H9 (cell line): ENCODE measurements at regions not wholly inside any gene's neighbourhood (a gene's known extent, or its start where the extent isn't known, plus 50 kb on each side); places are given as distances from the start of the nearest gene placed in this dataset.

Experiments
- DNase-seq: peaks from one replicate; pipeline ENCODE4 v3.0.0-alpha.2; 2017
- H2AFZ ChIP-seq: one replicate; pipeline ENCODE4 v1.6.1; 2013; ENCODE audit warnings: mild to moderate bottlenecking, low read length, control low read depth, moderate library complexity
- H2AK5ac ChIP-seq: 2 replicates; pipeline ENCODE4 v1.6.1; 2013; ENCODE audit warnings: low read length, control low read depth, mixed read lengths; ENCODE audit not compliant: insufficient read length
- H2BK120ac ChIP-seq: one replicate; pipeline ENCODE4 v1.6.1; 2013; ENCODE audit warnings: low read depth, mild to moderate bottlenecking, low read length, control low read depth, inconsistent platforms; ENCODE audit not compliant: poor library complexity, severe bottlenecking
- H2BK12ac ChIP-seq: 2 replicates; pipeline ENCODE4 v1.6.1; 2013; ENCODE audit warnings: low read length, control low read depth, mixed read lengths, low read depth; ENCODE audit not compliant: insufficient read length
- H2BK15ac ChIP-seq: 2 replicates; pipeline ENCODE4 v1.6.1; 2013; ENCODE audit warnings: low read depth, low read length, control low read depth
- H2BK20ac ChIP-seq: one replicate; pipeline ENCODE4 v1.6.1; 2013; ENCODE audit warnings: low read depth, mild to moderate bottlenecking, low read length, control low read depth, inconsistent platforms; ENCODE audit not compliant: poor library complexity, severe bottlenecking
- H2BK5ac ChIP-seq: 2 replicates; pipeline ENCODE4 v1.6.1; 2013; ENCODE audit warnings: low read length, control low read depth, mixed read lengths; ENCODE audit not compliant: insufficient read length
- H3K14ac ChIP-seq: 2 replicates; pipeline ENCODE4 v1.6.1; 2013; ENCODE audit warnings: low read length, control low read depth; ENCODE audit not compliant: insufficient read depth
- H3K18ac ChIP-seq: 2 replicates; pipeline ENCODE4 v1.6.1; 2013; ENCODE audit warnings: low read depth, mild to moderate bottlenecking, mixed read lengths, low read length, control low read depth; ENCODE audit not compliant: insufficient read length
- H3K23ac ChIP-seq: 2 replicates; pipeline ENCODE4 v1.6.1; 2013; ENCODE audit warnings: low read length, control low read depth, mixed read lengths, low read depth; ENCODE audit not compliant: insufficient read length
- H3K23me2 ChIP-seq: 2 replicates; pipeline ENCODE4 v1.6.1; 2013; ENCODE audit warnings: low read depth, mild to moderate bottlenecking, mixed read lengths, low read length, control low read depth; ENCODE audit not compliant: insufficient read length, poor library complexity, severe bottlenecking
- H3K27ac ChIP-seq: 2 replicates; pipeline ENCODE4 v1.5.1; 2013; ENCODE audit warnings: low read length, control low read depth, mixed read lengths, low read depth; ENCODE audit not compliant: insufficient read length
- H3K27me3 ChIP-seq: 2 replicates; pipeline ENCODE4 v1.6.1; 2013; ENCODE audit warnings: low read length, control low read depth, inconsistent platforms; ENCODE audit not compliant: insufficient read depth
- H3K4ac ChIP-seq: 2 replicates; pipeline ENCODE4 v1.6.1; 2013; ENCODE audit warnings: low read depth, mild to moderate bottlenecking, control low read depth, inconsistent platforms, low read length, moderate library complexity
- H3K4me1 ChIP-seq: 2 replicates; pipeline ENCODE4 v1.6.1; 2013; ENCODE audit warnings: low read length, control low read depth, inconsistent platforms; ENCODE audit not compliant: insufficient read depth
- H3K4me2 ChIP-seq: 2 replicates; pipeline ENCODE4 v1.6.1; 2013; ENCODE audit warnings: low read length, control low read depth, mixed read lengths; ENCODE audit not compliant: insufficient read length, insufficient read depth
- H3K56ac ChIP-seq: 2 replicates; pipeline ENCODE4 v1.6.1; 2013; ENCODE audit warnings: low read depth, mild to moderate bottlenecking, mixed read lengths, low read length, control low read depth; ENCODE audit not compliant: insufficient read length
- H3K79me1 ChIP-seq: 2 replicates; pipeline ENCODE4 v1.6.1; 2013; ENCODE audit warnings: low read depth, mild to moderate bottlenecking, moderate library complexity, low read length, control low read depth, inconsistent platforms; ENCODE audit not compliant: insufficient read depth, poor library complexity, severe bottlenecking
- H3K79me2 ChIP-seq: 2 replicates; pipeline ENCODE4 v1.6.1; 2013; ENCODE audit warnings: low read length, control low read depth, inconsistent platforms; ENCODE audit not compliant: insufficient read depth
- H3K9ac ChIP-seq: 2 replicates; pipeline ENCODE4 v1.6.1; 2013; ENCODE audit warnings: low read length, control low read depth, mixed read lengths; ENCODE audit not compliant: insufficient read length; ENCODE audit errors: extremely low read depth
- H3K9me3 ChIP-seq: one replicate; pipeline ENCODE4 v1.6.1; 2013; ENCODE audit warnings: low read depth, low read length, inconsistent platforms; ENCODE audit not compliant: control insufficient read depth
- H3T11ph ChIP-seq: one replicate; pipeline ENCODE4 v1.6.1; 2013; ENCODE audit warnings: mild to moderate bottlenecking, low read length, control low read depth, inconsistent platforms
- H4K20me1 ChIP-seq: one replicate; pipeline ENCODE4 v1.6.1; 2013; ENCODE audit not compliant: control insufficient read depth, insufficient read length, insufficient read depth
- H4K5ac ChIP-seq: 2 replicates; pipeline ENCODE4 v1.6.1; 2013; ENCODE audit warnings: low read depth, mild to moderate bottlenecking, mixed read lengths, low read length, control low read depth; ENCODE audit not compliant: insufficient read length
- H4K8ac ChIP-seq: replicated peaks from 2 replicates; pipeline ENCODE4 v1.6.1; 2013; ENCODE audit warnings: low read length, control low read depth, mixed read lengths, low read depth; ENCODE audit not compliant: insufficient read length
- H4K91ac ChIP-seq: 2 replicates; pipeline ENCODE4 v1.6.1; 2013; ENCODE audit warnings: low read depth, mild to moderate bottlenecking, moderate library complexity, mixed read lengths, low read length, control low read depth; ENCODE audit not compliant: insufficient read length
- H3K27ac Mint-ChIP-seq, 3 experiments: 2 replicates in 2 of 3; 3 replicates in 1 of 3; pipeline ENCODE4 v1.8.0; 2020 to 2021; ENCODE audit warnings: mixed read lengths in 3 of 3, mild to moderate bottlenecking in 1 of 3, moderate library complexity in 1 of 3
- H3K27me3 Mint-ChIP-seq: 2 replicates; pipeline ENCODE4 v1.8.0; 2021; ENCODE audit warnings: low read depth, mild to moderate bottlenecking, moderate library complexity, mixed read lengths
- H3K36me3 Mint-ChIP-seq, 3 experiments: 2 replicates in 2 of 3; 3 replicates in 1 of 3; pipeline ENCODE4 v1.8.0; 2020 to 2021; ENCODE audit warnings: low read depth in 3 of 3, mixed read lengths in 3 of 3; ENCODE audit not compliant: insufficient read depth in 1 of 3
- H3K4me1 Mint-ChIP-seq, 2 experiments: 2 replicates each; pipeline ENCODE4 v1.8.0; 2020; ENCODE audit warnings: mixed read lengths in 2 of 2
- H3K4me3 Mint-ChIP-seq, 2 experiments: 2 replicates in 1 of 2; 3 replicates in 1 of 2; pipeline ENCODE4 v1.8.0; 2020 to 2021; ENCODE audit warnings: mild to moderate bottlenecking in 2 of 2, mixed read lengths in 2 of 2, moderate library complexity in 1 of 2
- H3K9me3 Mint-ChIP-seq, 2 experiments: 2 replicates in 1 of 2; 3 replicates in 1 of 2; pipeline ENCODE4 v1.8.0; 2020; ENCODE audit warnings: mild to moderate bottlenecking in 2 of 2, mixed read lengths in 2 of 2, moderate library complexity in 1 of 2
- WGBS: extraction: QIAGEN DNeasy Blood & Tissue Kit; methylation state at CpG from one replicate; pipeline ENCODE4 v1.1.7; 2013; ENCODE audit warnings: missing lambda C conversion rate, low lambda C conversion rate, mixed read lengths; ENCODE audit not compliant: insufficient read length; ENCODE audit errors: extremely low coverage; 5-methylcytosine and 5-hydroxymethylcytosine counted together
- TF ChIP-seq, protein P1 (sequence below): fragments of 200-600 bp; sonication (generic); conservative IDR thresholded peaks from 3 replicates; pipeline ENCODE4 v1.8.0; 2021; ENCODE audit warnings: antibody characterized with exemption, mild to moderate bottlenecking

DNA sequence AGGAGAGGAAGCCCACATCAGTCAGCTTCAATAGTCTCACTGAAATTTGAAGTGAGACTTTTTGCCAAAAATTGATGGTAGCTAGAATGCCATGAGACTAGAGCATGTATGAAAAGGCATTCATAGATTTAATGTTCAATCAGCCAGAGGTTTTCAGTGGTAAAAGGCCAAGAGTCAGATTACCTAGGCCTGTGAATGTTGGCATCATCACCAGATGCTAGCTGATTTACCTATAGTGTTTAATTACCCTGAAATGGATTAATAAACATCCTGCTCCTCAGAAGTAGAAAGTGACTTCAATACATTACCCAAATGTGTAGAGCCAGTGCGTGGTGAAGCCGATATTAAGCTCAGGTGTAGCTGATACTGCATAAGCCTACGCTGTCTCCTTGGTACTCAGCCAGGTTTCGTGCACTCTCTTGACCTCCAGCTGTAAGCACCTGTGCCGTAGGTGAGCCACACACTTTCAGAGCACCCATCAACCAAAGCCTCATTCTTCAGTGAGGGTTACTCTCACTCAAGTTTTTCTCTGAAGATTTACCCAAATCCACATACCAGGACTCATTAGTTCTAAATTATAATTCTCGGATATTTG, 1140.3 kb upstream of the SLC10A2 start:
- Histone ChIP-seq H2BK120ac (no peak overlapping the region), H4K91ac (no peak overlapping the region), H4K20me1 (no peaks in the 10 kb centered on the region), H3K9me3 (no peaks in the 10 kb centered on the region), H3T11ph (no peak overlapping the region), H3K27ac (no peak overlapping the region), H3K4ac (no peak overlapping the region), H2BK20ac (no peak overlapping the region), H3K4me2 (no peak overlapping the region), H2BK12ac (no peak overlapping the region), H3K9ac (no peak overlapping the region), H2AFZ (no peak overlapping the region), H3K4me1 (no peaks in the 10 kb centered on the region), H4K5ac (no peak overlapping the region), H4K8ac (no peak overlapping the region), H3K56ac (no peak overlapping the region), H3K23ac (no peak overlapping the region), H3K18ac (no peak overlapping the region), H3K14ac (no peak overlapping the region), H3K23me2 (no peaks in the 10 kb centered on the region), H3K79me2 (no peaks in the 10 kb centered on the region), H2AK5ac (no peak overlapping the region), H2BK5ac (no peak overlapping the region), H3K27me3 (no peaks in the 10 kb centered on the region), H3K79me1 (no peaks in the 10 kb centered on the region), H2BK15ac (no peak overlapping the region)
- WGBS: no CpG with 5 or more reads among the region's 6 CpGs
- TF ChIP-seq, protein P1, sequence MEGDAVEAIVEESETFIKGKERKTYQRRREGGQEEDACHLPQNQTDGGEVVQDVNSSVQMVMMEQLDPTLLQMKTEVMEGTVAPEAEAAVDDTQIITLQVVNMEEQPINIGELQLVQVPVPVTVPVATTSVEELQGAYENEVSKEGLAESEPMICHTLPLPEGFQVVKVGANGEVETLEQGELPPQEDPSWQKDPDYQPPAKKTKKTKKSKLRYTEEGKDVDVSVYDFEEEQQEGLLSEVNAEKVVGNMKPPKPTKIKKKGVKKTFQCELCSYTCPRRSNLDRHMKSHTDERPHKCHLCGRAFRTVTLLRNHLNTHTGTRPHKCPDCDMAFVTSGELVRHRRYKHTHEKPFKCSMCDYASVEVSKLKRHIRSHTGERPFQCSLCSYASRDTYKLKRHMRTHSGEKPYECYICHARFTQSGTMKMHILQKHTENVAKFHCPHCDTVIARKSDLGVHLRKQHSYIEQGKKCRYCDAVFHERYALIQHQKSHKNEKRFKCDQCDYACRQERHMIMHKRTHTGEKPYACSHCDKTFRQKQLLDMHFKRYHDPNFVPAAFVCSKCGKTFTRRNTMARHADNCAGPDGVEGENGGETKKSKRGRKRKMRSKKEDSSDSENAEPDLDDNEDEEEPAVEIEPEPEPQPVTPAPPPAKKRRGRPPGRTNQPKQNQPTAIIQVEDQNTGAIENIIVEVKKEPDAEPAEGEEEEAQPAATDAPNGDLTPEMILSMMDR: no peak
- Mint-ChIP-seq H3K9me3 (peaks cover 0 to 5% of the 10 kb centered on the region in 2 experiments; a peak in 2 of 5 replicates), H3K4me1 (peaks cover 3% of the 10 kb centered on the region in 2 experiments), H3K4me3 (no peak overlapping the region), H3K36me3 (peaks cover 0 to 10% (median 0%) of the 10 kb centered on the region in 3 experiments; a peak in 2 of 7 replicates), H3K27me3 (no peaks in the 10 kb centered on the region), H3K27ac (no peak overlapping the region)
- DNase-seq: no peak
